ENCODE measurements at regions not wholly inside any gene's neighbourhood (a gene's known extent, or its start where the extent isn't known, plus 50 kb on each side); places are given as distances from the start of the nearest gene placed in this dataset.

DNA sequence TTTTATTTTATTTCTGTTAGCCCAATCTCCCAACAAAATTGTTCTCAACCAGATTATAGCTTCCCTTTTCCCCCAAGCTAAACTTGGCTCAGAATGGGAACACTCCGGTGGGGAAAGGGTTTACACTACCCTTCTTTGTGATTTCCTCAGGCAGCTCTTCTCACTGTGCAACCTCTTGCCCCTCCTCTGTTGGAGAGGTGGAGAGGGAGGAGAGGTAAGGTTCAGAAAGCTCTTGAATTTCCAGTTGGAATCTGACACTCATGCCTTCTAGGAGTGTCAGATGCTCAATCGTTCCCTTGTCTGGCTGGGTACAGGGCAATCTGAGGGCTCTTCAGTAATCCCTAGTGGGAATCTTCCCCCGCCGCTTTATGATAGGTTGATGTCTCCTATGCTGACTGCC lies 486.1 kb upstream of the KLF12 start:
- TF ChIP-seq, protein P1, sequence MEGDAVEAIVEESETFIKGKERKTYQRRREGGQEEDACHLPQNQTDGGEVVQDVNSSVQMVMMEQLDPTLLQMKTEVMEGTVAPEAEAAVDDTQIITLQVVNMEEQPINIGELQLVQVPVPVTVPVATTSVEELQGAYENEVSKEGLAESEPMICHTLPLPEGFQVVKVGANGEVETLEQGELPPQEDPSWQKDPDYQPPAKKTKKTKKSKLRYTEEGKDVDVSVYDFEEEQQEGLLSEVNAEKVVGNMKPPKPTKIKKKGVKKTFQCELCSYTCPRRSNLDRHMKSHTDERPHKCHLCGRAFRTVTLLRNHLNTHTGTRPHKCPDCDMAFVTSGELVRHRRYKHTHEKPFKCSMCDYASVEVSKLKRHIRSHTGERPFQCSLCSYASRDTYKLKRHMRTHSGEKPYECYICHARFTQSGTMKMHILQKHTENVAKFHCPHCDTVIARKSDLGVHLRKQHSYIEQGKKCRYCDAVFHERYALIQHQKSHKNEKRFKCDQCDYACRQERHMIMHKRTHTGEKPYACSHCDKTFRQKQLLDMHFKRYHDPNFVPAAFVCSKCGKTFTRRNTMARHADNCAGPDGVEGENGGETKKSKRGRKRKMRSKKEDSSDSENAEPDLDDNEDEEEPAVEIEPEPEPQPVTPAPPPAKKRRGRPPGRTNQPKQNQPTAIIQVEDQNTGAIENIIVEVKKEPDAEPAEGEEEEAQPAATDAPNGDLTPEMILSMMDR (IDR thresholded peaks at IDR 0.05; ENCODE audit: insufficient read depth, low read length, poor library complexity, severe bottlenecking), result no peak
- no peak for TF ChIP-seq EZH2phosphoT487 (conservative IDR thresholded peaks at IDR 0.05; ENCODE audit: low read length)

Measured in SU-DHL-6 (cell line).